NCI-H2029 (cell line): ENCODE measurements at regions not wholly inside any gene's neighbourhood (a gene's known extent, or its start where the extent isn't known, plus 50 kb on each side); places are given as distances from the start of the nearest gene placed in this dataset.

ENCODE experiments used
- DNase-seq: peaks from one replicate; lab custom pipeline; 2025; lab: John Stamatoyannopoulos, UW

- no peak for DNase-seq
These were observed 983.6 kb downstream of the FLRT2 start for GRCh38 chr14:86513564-86513963.

GRCh38 chr14:86513056-86513455, 983.1 kb downstream of the FLRT2 start:
- no peak for DNase-seq

GRCh38 chr14:86510491-86510890, 980.5 kb downstream of the FLRT2 start:
- DNase-seq, result no peak

GRCh38 chr14:86505808-86506207, 975.9 kb downstream of the FLRT2 start:
- no peak for DNase-seq

GRCh38 chr14:86501611-86502010, 971.7 kb downstream of the FLRT2 start:
- no peak for DNase-seq

- no peak for DNase-seq
These were observed 961.8 kb downstream of the FLRT2 start for GRCh38 chr14:86491743-86492142.

- DNase-seq, result no peak
These were observed 951.2 kb downstream of the FLRT2 start for GRCh38 chr14:86481104-86481503.

GRCh38 chr14:86464341-86464740, 934.4 kb downstream of the FLRT2 start:
- DNase-seq, result no peak

GRCh38 chr14:86462193-86462753, 932.3 kb downstream of the FLRT2 start:
- no peak for DNase-seq

GRCh38 chr14:86457481-86458135, 927.7 kb downstream of the FLRT2 start:
- DNase-seq, result no peak

GRCh38 chr14:86450085-86450484, 920.1 kb downstream of the FLRT2 start:
- no peak for DNase-seq

GRCh38 chr14:86442135-86442534, 912.2 kb downstream of the FLRT2 start:
- no peak for DNase-seq

GRCh38 chr14:86430853-86431252, 900.9 kb downstream of the FLRT2 start:
- no peak for DNase-seq

- no peak for DNase-seq
These were observed 893.3 kb downstream of the FLRT2 start for GRCh38 chr14:86423214-86423613.

- DNase-seq, result no peak
These were observed 890.2 kb downstream of the FLRT2 start for GRCh38 chr14:86420131-86420530.

- no peak for DNase-seq
These were observed 884.2 kb downstream of the FLRT2 start for GRCh38 chr14:86414146-86414545.

GRCh38 chr14:86404989-86405649, 875.2 kb downstream of the FLRT2 start:
- DNase-seq, result no peak

GRCh38 chr14:86404425-86404824, 874.5 kb downstream of the FLRT2 start:
- DNase-seq, result no peak

GRCh38 chr14:86402545-86402944, 872.6 kb downstream of the FLRT2 start:
- DNase-seq, result no peak

GRCh38 chr14:86391085-86391484, 861.1 kb downstream of the FLRT2 start:
- DNase-seq, result no peak

- no peak for DNase-seq
These were observed 858.3 kb downstream of the FLRT2 start for GRCh38 chr14:86388216-86388615.

GRCh38 chr14:86373886-86374285, 843.9 kb downstream of the FLRT2 start:
- no peak for DNase-seq

GRCh38 chr14:86372402-86372801, 842.5 kb downstream of the FLRT2 start:
- no peak for DNase-seq

- no peak for DNase-seq
These were observed 834.7 kb downstream of the FLRT2 start for GRCh38 chr14:86364634-86365033.
